OCI-LY1 (cell line): ENCODE measurements at regions not wholly inside any gene's neighbourhood (a gene's known extent, or its start where the extent isn't known, plus 50 kb on each side); places are given as distances from the start of the nearest gene placed in this dataset.
"Not testable (repeated sequence)": the region's sequence is repeated elsewhere in the genome, so short reads cannot be mapped to it uniquely, and the experiment has no call there.

Experiments
- EZH2 ChIP-seq: fragments of 200-600 bp; sonication (generic), shearing (Covaris generic); IDR thresholded peaks from 2 replicates; pipeline ENCODE4 v1.8.0; 2017; ENCODE audit warnings: borderline replicate concordance, mixed run types, mild to moderate bottlenecking, antibody characterized with exemption, low read length, moderate library complexity, mixed read lengths
- TF ChIP-seq, protein P1 (sequence below): fragments of 200-600 bp; sonication (generic), shearing (Covaris generic); IDR thresholded peaks from 2 replicates; pipeline ENCODE4 v1.5.1; 2017; ENCODE audit warnings: mild to moderate bottlenecking, antibody characterized with exemption, low read length, moderate library complexity, mixed read lengths

DNA sequence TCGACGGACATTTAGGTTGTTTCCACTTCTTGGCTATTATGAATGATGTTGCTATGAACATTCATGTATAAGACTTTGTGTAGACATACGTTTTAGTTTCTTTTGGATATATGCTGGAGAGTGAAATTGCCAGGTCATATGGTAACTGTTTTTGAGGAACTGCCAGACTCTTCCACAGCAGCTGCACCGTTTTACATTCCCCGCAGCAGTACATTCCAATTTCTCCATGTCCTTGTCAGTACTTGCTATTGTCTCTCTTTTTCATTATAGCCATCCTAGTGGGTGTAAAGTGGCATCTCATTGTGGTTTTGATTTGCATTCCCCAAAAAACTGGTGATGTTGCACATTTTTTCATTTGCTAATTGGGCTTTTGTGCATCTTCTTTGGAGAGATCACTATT lies 73.1 kb upstream of the GARIN1A start:
- TF ChIP-seq, protein P1, sequence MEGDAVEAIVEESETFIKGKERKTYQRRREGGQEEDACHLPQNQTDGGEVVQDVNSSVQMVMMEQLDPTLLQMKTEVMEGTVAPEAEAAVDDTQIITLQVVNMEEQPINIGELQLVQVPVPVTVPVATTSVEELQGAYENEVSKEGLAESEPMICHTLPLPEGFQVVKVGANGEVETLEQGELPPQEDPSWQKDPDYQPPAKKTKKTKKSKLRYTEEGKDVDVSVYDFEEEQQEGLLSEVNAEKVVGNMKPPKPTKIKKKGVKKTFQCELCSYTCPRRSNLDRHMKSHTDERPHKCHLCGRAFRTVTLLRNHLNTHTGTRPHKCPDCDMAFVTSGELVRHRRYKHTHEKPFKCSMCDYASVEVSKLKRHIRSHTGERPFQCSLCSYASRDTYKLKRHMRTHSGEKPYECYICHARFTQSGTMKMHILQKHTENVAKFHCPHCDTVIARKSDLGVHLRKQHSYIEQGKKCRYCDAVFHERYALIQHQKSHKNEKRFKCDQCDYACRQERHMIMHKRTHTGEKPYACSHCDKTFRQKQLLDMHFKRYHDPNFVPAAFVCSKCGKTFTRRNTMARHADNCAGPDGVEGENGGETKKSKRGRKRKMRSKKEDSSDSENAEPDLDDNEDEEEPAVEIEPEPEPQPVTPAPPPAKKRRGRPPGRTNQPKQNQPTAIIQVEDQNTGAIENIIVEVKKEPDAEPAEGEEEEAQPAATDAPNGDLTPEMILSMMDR = not testable (repeated sequence)
- TF ChIP-seq EZH2 = not testable (repeated sequence)
